OCI-LY3 (cell line): ENCODE measurements at regions not wholly inside any gene's neighbourhood (a gene's known extent, or its start where the extent isn't known, plus 50 kb on each side); places are given as distances from the start of the nearest gene placed in this dataset.

Experiments used
- EZH2phosphoT487 ChIP-seq: fragments of 200-600 bp; shearing (Covaris generic); IDR thresholded peaks from 2 replicates; pipeline ENCODE4 v1.6.1; 2018; ENCODE audit warnings: antibody characterized with exemption, mixed run types, low read depth
- TF ChIP-seq, protein P1 (sequence below): fragments of 200-600, 300-600 bp; sonication (generic); IDR thresholded peaks from 2 replicates; pipeline ENCODE4 v1.5.1; 2014; ENCODE audit warnings: antibody characterized with exemption, low read length, low read depth

DNA sequence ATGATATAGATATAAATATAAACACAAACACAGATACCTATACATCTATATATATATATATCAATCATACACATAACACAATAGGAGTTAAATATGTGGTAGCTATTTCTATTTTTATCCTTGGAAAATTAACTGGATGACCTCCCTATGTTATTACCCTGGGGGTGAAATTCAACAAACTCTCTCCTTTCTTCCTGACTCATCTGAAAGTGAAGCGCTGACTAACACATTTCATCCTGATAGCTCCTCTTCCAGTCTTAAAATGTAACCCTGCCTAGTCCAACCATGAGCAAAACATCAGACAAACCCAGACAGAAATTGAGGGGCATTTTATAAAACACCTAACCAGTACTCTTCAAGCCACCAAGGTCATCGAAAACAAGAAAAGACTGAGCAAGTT lies 220.6 kb upstream of the ISX start:
- TF ChIP-seq, protein P1, sequence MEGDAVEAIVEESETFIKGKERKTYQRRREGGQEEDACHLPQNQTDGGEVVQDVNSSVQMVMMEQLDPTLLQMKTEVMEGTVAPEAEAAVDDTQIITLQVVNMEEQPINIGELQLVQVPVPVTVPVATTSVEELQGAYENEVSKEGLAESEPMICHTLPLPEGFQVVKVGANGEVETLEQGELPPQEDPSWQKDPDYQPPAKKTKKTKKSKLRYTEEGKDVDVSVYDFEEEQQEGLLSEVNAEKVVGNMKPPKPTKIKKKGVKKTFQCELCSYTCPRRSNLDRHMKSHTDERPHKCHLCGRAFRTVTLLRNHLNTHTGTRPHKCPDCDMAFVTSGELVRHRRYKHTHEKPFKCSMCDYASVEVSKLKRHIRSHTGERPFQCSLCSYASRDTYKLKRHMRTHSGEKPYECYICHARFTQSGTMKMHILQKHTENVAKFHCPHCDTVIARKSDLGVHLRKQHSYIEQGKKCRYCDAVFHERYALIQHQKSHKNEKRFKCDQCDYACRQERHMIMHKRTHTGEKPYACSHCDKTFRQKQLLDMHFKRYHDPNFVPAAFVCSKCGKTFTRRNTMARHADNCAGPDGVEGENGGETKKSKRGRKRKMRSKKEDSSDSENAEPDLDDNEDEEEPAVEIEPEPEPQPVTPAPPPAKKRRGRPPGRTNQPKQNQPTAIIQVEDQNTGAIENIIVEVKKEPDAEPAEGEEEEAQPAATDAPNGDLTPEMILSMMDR: no peak
- no peak for TF ChIP-seq EZH2phosphoT487
